Fibroblast of villous mesenchyme (primary cell): ENCODE measurements at regions not wholly inside any gene's neighbourhood (a gene's known extent, or its start where the extent isn't known, plus 50 kb on each side); places are given as distances from the start of the nearest gene placed in this dataset. TPM values are rescaled to one million over a fixed set of nuclear protein-coding genes. Genes with fewer than 3 reads are reported as not detected.

Source experiments
- DNase-seq: peaks from one replicate; pipeline ENCODE4 v3.0.0-alpha.2; 2010; ENCODE audit warnings: low read depth
- H3K4me3 ChIP-seq: 2 replicates; pipeline ENCODE4 v1.5.1; 2011; ENCODE audit warnings: low read depth, mild to moderate bottlenecking, low read length
- CTCF ChIP-seq: IDR thresholded peaks from 2 replicates; pipeline ENCODE4 v1.5.1; 2012; ENCODE audit warnings: low read depth, mild to moderate bottlenecking, low read length; ENCODE audit not compliant: insufficient read depth
- small RNA-seq: library from RNA; depleted of rRNA; stranded (forward); fragments of <200 nt; gene quantifications from one replicate; pipeline ENCODE3, GENCODE V24; 2012

GRCh38 chr1:232748910-232749368 is 56.3 kb upstream of the MAP10 start:
- H3K4me3 ChIP-seq = no peak overlapping the region
- TF ChIP-seq CTCF = no peak
- no peak for DNase-seq

- no peak for TF ChIP-seq CTCF
- H3K4me3 ChIP-seq = no peak overlapping the region
- DNase-seq = no peak
These were observed 53.6 kb upstream of the MAP10 start for GRCh38 chr1:232751393-232752140.

GRCh38 chr1:232752365-232752764 is 52.9 kb upstream of the MAP10 start:
- DNase-seq = no peak
- no peak overlapping the region for H3K4me3 ChIP-seq
- TF ChIP-seq CTCF = no peak

- H3K4me3 ChIP-seq = no peak overlapping the region
- TF ChIP-seq CTCF = no peak
- no peak for DNase-seq
These were observed 50.3 kb upstream of the MAP10 start for GRCh38 chr1:232754930-232755329.

Small RNA genes lying in the stretch of these regions (small RNA-seq; reads per million reads assigned to genes)
- not detected for gene RNU6-1211P
